ACC112 (cell line): ENCODE measurements at regions not wholly inside any gene's neighbourhood (a gene's known extent, or its start where the extent isn't known, plus 50 kb on each side); places are given as distances from the start of the nearest gene placed in this dataset.
A peak's percentile ranks its signal among the peaks of the same experiment; 100 is the strongest.
"Not testable (repeated sequence)": the region's sequence is repeated elsewhere in the genome, so short reads cannot be mapped to it uniquely, and the experiment has no call there.

Experiments used
- H2AFZ ChIP-seq: fragments of 200-600 bp; sonication (generic); one replicate; pipeline ENCODE4 v1.6.0; 2017; ENCODE audit warnings: antibody characterized with exemption, low read length; ENCODE audit not compliant: unreplicated experiment
- H3K27ac ChIP-seq: fragments of 200-600 bp; sonication (generic); 2 replicates; pipeline ENCODE4 v1.5.1; 2014; ENCODE audit warnings: low read depth, mild to moderate bottlenecking, antibody characterized with exemption, low read length, moderate library complexity
- H3K27me3 ChIP-seq: fragments of 200-600 bp; sonication (generic); 2 replicates; pipeline ENCODE4 v1.6.1; 2014; ENCODE audit warnings: mild to moderate bottlenecking, antibody characterized with exemption, low read length, moderate library complexity, mixed read lengths; ENCODE audit not compliant: insufficient read depth
- H3K36me3 ChIP-seq: fragments of 200-600 bp; sonication (generic); 2 replicates; pipeline ENCODE4 v1.6.1; 2016; ENCODE audit warnings: mild to moderate bottlenecking, antibody characterized with exemption, low read length, moderate library complexity, mixed read lengths; ENCODE audit not compliant: insufficient read depth
- H3K4me1 ChIP-seq: fragments of 200-600 bp; sonication (generic); one replicate; pipeline ENCODE4 v1.6.1; 2016; ENCODE audit warnings: low read length, mixed read lengths; ENCODE audit not compliant: insufficient read depth, unreplicated experiment, control insufficient read depth
- H3K4me3 ChIP-seq: fragments of 200-600 bp; sonication (generic); 2 replicates; pipeline ENCODE4 v1.5.1; 2014; ENCODE audit warnings: mild to moderate bottlenecking, low read depth, low read length
- H3K79me2 ChIP-seq: fragments of 200-600 bp; sonication (generic); one replicate; pipeline ENCODE4 v1.6.0; 2016; ENCODE audit warnings: low read length; ENCODE audit not compliant: control insufficient read depth, unreplicated experiment, insufficient read depth

GRCh38 chr6:113774127-113774825, 82.9 kb upstream of the MARCKS start:
- no peak overlapping the region for H3K4me3 ChIP-seq
- H3K27ac ChIP-seq, result peak overlapping the region; percentile 69
- H3K79me2 ChIP-seq, result no peaks in the 10 kb centered on the region
- no peaks in the 10 kb centered on the region for H3K36me3 ChIP-seq
- H3K4me1 ChIP-seq, result peaks cover 20% of the 10 kb centered on the region
- H3K27me3 ChIP-seq, result no peaks in the 10 kb centered on the region
- peak overlapping the region; percentile 70 for H2AFZ ChIP-seq

- Histone ChIP-seq H3K36me3 (no peaks in the 10 kb centered on the region), H3K27me3 (no peaks in the 10 kb centered on the region), H3K79me2 (no peaks in the 10 kb centered on the region), H2AFZ (no peak overlapping the region), H3K27ac (no peak overlapping the region), H3K4me1 (peaks cover 20% of the 10 kb centered on the region), H3K4me3 (no peak overlapping the region)
These were observed 80.1 kb upstream of the MARCKS start for GRCh38 chr6:113776998-113777397.

- no peaks in the 10 kb centered on the region for H3K79me2 ChIP-seq
- H3K4me1 ChIP-seq, result peaks cover 19% of the 10 kb centered on the region
- H3K27me3 ChIP-seq, result no peaks in the 10 kb centered on the region
- H3K27ac ChIP-seq, result no peak overlapping the region
- H2AFZ ChIP-seq, result no peak overlapping the region
- no peak overlapping the region for H3K4me3 ChIP-seq
- H3K36me3 ChIP-seq, result no peaks in the 10 kb centered on the region
These were observed 79.5 kb upstream of the MARCKS start for GRCh38 chr6:113777601-113778000.

GRCh38 chr6:113779656-113780055, 77.5 kb upstream of the MARCKS start:
- H3K4me1 ChIP-seq, result peaks cover 2% of the 10 kb centered on the region
- H3K79me2 ChIP-seq, result no peaks in the 10 kb centered on the region
- no peak overlapping the region for H3K27ac ChIP-seq
- H3K36me3 ChIP-seq, result no peaks in the 10 kb centered on the region
- no peak overlapping the region for H3K4me3 ChIP-seq
- H2AFZ ChIP-seq, result no peak overlapping the region
- H3K27me3 ChIP-seq, result no peaks in the 10 kb centered on the region

GRCh38 chr6:113782636-113783035, 74.5 kb upstream of the MARCKS start:
- Histone ChIP-seq H3K27me3 (no peaks in the 10 kb centered on the region), H3K79me2 (no peaks in the 10 kb centered on the region), H3K4me3 (no peak overlapping the region), H3K27ac (no peak overlapping the region), H3K36me3 (no peaks in the 10 kb centered on the region), H3K4me1 (no peaks in the 10 kb centered on the region), H2AFZ (no peak overlapping the region)

- Histone ChIP-seq H3K79me2 (no peaks in the 10 kb centered on the region), H3K27ac (no peak overlapping the region), H3K36me3 (no peaks in the 10 kb centered on the region), H2AFZ (peak overlapping the region; percentile 51), H3K27me3 (no peaks in the 10 kb centered on the region), H3K4me3 (no peak overlapping the region), H3K4me1 (no peaks in the 10 kb centered on the region)
These were observed 71.0 kb upstream of the MARCKS start for GRCh38 chr6:113786168-113786567.

- Histone ChIP-seq H3K36me3 (no peaks in the 10 kb centered on the region), H3K27me3 (no peaks in the 10 kb centered on the region), H2AFZ (no peak overlapping the region), H3K27ac (no peak overlapping the region), H3K79me2 (no peaks in the 10 kb centered on the region), H3K4me1 (no peaks in the 10 kb centered on the region), H3K4me3 (no peak overlapping the region)
These were observed 68.6 kb upstream of the MARCKS start for GRCh38 chr6:113788586-113788985.

- H3K79me2 ChIP-seq, H3K27me3 ChIP-seq, H3K27ac ChIP-seq, H3K36me3 ChIP-seq, H3K4me1 ChIP-seq, H3K4me3 ChIP-seq, H2AFZ ChIP-seq: not testable (repeated sequence)
These were observed 65.9 kb upstream of the MARCKS start for GRCh38 chr6:113791225-113791624.

- H3K27ac ChIP-seq, H3K4me3 ChIP-seq, H3K36me3 ChIP-seq, H3K79me2 ChIP-seq, H3K4me1 ChIP-seq, H2AFZ ChIP-seq, H3K27me3 ChIP-seq: not testable (repeated sequence)
These were observed 61.8 kb upstream of the MARCKS start for GRCh38 chr6:113795371-113795770.

- H3K4me3 ChIP-seq, result no peak overlapping the region
- H2AFZ ChIP-seq, result no peak overlapping the region
- no peaks in the 10 kb centered on the region for H3K4me1 ChIP-seq
- H3K79me2 ChIP-seq, result no peaks in the 10 kb centered on the region
- no peak overlapping the region for H3K27ac ChIP-seq
- no peaks in the 10 kb centered on the region for H3K27me3 ChIP-seq
- no peaks in the 10 kb centered on the region for H3K36me3 ChIP-seq
These were observed 61.1 kb upstream of the MARCKS start for GRCh38 chr6:113796038-113796437.

GRCh38 chr6:113802779-113803178, 54.4 kb upstream of the MARCKS start:
- no peaks in the 10 kb centered on the region for H3K79me2 ChIP-seq
- H3K27me3 ChIP-seq, result no peaks in the 10 kb centered on the region
- no peaks in the 10 kb centered on the region for H3K4me1 ChIP-seq
- H3K4me3 ChIP-seq, result no peak overlapping the region
- no peak overlapping the region for H2AFZ ChIP-seq
- H3K36me3 ChIP-seq, result no peaks in the 10 kb centered on the region
- H3K27ac ChIP-seq, result no peak overlapping the region
